ENCODE measurements at regions not wholly inside any gene's neighbourhood (a gene's known extent, or its start where the extent isn't known, plus 50 kb on each side); places are given as distances from the start of the nearest gene placed in this dataset.

- Histone ChIP-seq H3K27me3 (ENCODE audit: insufficient read depth, low read length) (no peaks in the 10 kb centered on the region), H3F3A (ENCODE audit: insufficient read depth, low read length) (no peaks in the 10 kb centered on the region), H3K9me2 (ENCODE audit: low read depth, low read length) (no peaks in the 10 kb centered on the region), H4K20me1 (ENCODE audit: insufficient read depth, low read length) (no peaks in the 10 kb centered on the region), H3K27ac (ENCODE audit: low read depth, low read length, poor library complexity, severe bottlenecking) (no peak overlapping the region), H3K4me2 (ENCODE audit: low read length) (no peak overlapping the region), H2AFZ (ENCODE audit: low read length) (no peak overlapping the region), H3K9ac (ENCODE audit: low read length) (no peak overlapping the region), H3K4me3 (ENCODE audit: low read depth, low read length, poor library complexity, severe bottlenecking) (no peak overlapping the region), H3K9me3 (ENCODE audit: low read length) (no peaks in the 10 kb centered on the region), H3K79me2 (ENCODE audit: insufficient read depth, low read length) (no peaks in the 10 kb centered on the region), H3K4me1 (ENCODE audit: insufficient read depth, low read length, severe bottlenecking) (no peaks in the 10 kb centered on the region), H3K36me3 (ENCODE audit: insufficient read depth, low read length) (no peaks in the 10 kb centered on the region)
- TF ChIP-seq EZH2 (IDR thresholded peaks at IDR 0.05; ENCODE audit: borderline replicate concordance, low read length) (no peak), CTCF (IDR thresholded peaks at IDR 0.05; ENCODE audit: low read length) (no peak)
These were observed 72.7 kb downstream of the GCC1 start for GRCh38 chr7:127512663-127513062.

GRCh38 chr7:127504715-127505114, 80.7 kb downstream of the GCC1 start:
- Histone ChIP-seq H4K20me1 (ENCODE audit: insufficient read depth, low read length) (no peaks in the 10 kb centered on the region), H3K27ac (ENCODE audit: low read depth, low read length, poor library complexity, severe bottlenecking) (no peak overlapping the region), H3K4me3 (ENCODE audit: low read depth, low read length, poor library complexity, severe bottlenecking) (no peak overlapping the region), H3K9ac (ENCODE audit: low read length) (no peak overlapping the region), H3K27me3 (ENCODE audit: insufficient read depth, low read length) (0 out of 2 replicates have a peak, but pooled peaks cover 2% of the 10 kb centered on the region), H3K79me2 (ENCODE audit: insufficient read depth, low read length) (no peaks in the 10 kb centered on the region), H3K9me3 (ENCODE audit: low read length) (no peaks in the 10 kb centered on the region), H3K9me2 (ENCODE audit: low read depth, low read length) (no peaks in the 10 kb centered on the region), H3K4me1 (ENCODE audit: insufficient read depth, low read length, severe bottlenecking) (no peaks in the 10 kb centered on the region), H3K36me3 (ENCODE audit: insufficient read depth, low read length) (no peaks in the 10 kb centered on the region), H3K4me2 (ENCODE audit: low read length) (no peak overlapping the region), H3F3A (ENCODE audit: insufficient read depth, low read length) (no peaks in the 10 kb centered on the region), H2AFZ (ENCODE audit: low read length) (no peak overlapping the region)
- TF ChIP-seq CTCF (IDR thresholded peaks at IDR 0.05; ENCODE audit: low read length) (peak; percentile 91), EZH2 (IDR thresholded peaks at IDR 0.05; ENCODE audit: borderline replicate concordance, low read length) (no peak)

- H3K9ac ChIP-seq (ENCODE audit: low read length), result no peak overlapping the region
- H4K20me1 ChIP-seq (ENCODE audit: insufficient read depth, low read length), result no peaks in the 10 kb centered on the region
- no peaks in the 10 kb centered on the region for H3F3A ChIP-seq (ENCODE audit: insufficient read depth, low read length)
- no peak overlapping the region for H3K27ac ChIP-seq (ENCODE audit: low read depth, low read length, poor library complexity, severe bottlenecking)
- H3K9me2 ChIP-seq (ENCODE audit: low read depth, low read length), result no peaks in the 10 kb centered on the region
- H3K27me3 ChIP-seq (ENCODE audit: insufficient read depth, low read length), result 0 out of 2 replicates have a peak, but pooled peaks cover 2% of the 10 kb centered on the region
- H3K36me3 ChIP-seq (ENCODE audit: insufficient read depth, low read length), result no peaks in the 10 kb centered on the region
- H3K4me3 ChIP-seq (ENCODE audit: low read depth, low read length, poor library complexity, severe bottlenecking), result no peak overlapping the region
- H3K79me2 ChIP-seq (ENCODE audit: insufficient read depth, low read length), result no peaks in the 10 kb centered on the region
- H3K4me1 ChIP-seq (ENCODE audit: insufficient read depth, low read length, severe bottlenecking), result no peaks in the 10 kb centered on the region
- no peak overlapping the region for H3K4me2 ChIP-seq (ENCODE audit: low read length)
- no peak overlapping the region for H2AFZ ChIP-seq (ENCODE audit: low read length)
- H3K9me3 ChIP-seq (ENCODE audit: low read length), result no peaks in the 10 kb centered on the region
- TF ChIP-seq CTCF (IDR thresholded peaks at IDR 0.05; ENCODE audit: low read length) (no peak), EZH2 (IDR thresholded peaks at IDR 0.05; ENCODE audit: borderline replicate concordance, low read length) (no peak)
These were observed 83.6 kb downstream of the GCC1 start for GRCh38 chr7:127501817-127502216.

All from OCI-LY1 (cell line).